Thyroid gland (tissue), 4 donors: ENCODE measurements at regions not wholly inside any gene's neighbourhood (a gene's known extent, or its start where the extent isn't known, plus 50 kb on each side); places are given as distances from the start of the nearest gene placed in this dataset.
"Not testable (repeated sequence)": the region's sequence is repeated elsewhere in the genome, so short reads cannot be mapped to it uniquely, and the experiment has no call there.

Experiments used
- CTCF ChIP-seq, 6 experiments: fragments of 200-600 bp in 3 of 6; fragments of 450-650 bp in 3 of 6; sonication (generic) in 3 of 6; IDR thresholded peaks; one replicate each; pipeline ENCODE4 v1.5.1; 2016 to 2019; ENCODE audit warnings: antibody characterized with exemption in 6 of 6, mild to moderate bottlenecking in 2 of 6, inconsistent platforms in 1 of 6, moderate library complexity in 1 of 6
- POLR2A ChIP-seq, 2 donors: fragments of 450-650 bp; IDR thresholded peaks; one replicate each; pipeline ENCODE4 v1.6.1; 2017; ENCODE audit warnings: antibody characterized with exemption in 2 of 2, mild to moderate bottlenecking in 2 of 2, moderate library complexity in 1 of 2

- TF ChIP-seq CTCF, POLR2A (IDR thresholded peaks at IDR 0.05): not testable (repeated sequence)
Measured at GRCh38 chr2:110317377-110317776, 105.0 kb upstream of the MTLN start.
